ENCODE measurements at regions not wholly inside any gene's neighbourhood (a gene's known extent, or its start where the extent isn't known, plus 50 kb on each side); places are given as distances from the start of the nearest gene placed in this dataset.
"Not testable (repeated sequence)": the region's sequence is repeated elsewhere in the genome, so short reads cannot be mapped to it uniquely, and the experiment has no call there.

GRCh38 chr4:144376866-144377265 lies 236.3 kb upstream of the GYPA start:
- DNase-seq, result no peak

GRCh38 chr4:144384408-144384807 lies 243.9 kb upstream of the GYPA start:
- peak; percentile 42 for DNase-seq

GRCh38 chr4:144399927-144400326 lies 246.0 kb upstream of the HHIP start:
- no peak for DNase-seq

DNA sequence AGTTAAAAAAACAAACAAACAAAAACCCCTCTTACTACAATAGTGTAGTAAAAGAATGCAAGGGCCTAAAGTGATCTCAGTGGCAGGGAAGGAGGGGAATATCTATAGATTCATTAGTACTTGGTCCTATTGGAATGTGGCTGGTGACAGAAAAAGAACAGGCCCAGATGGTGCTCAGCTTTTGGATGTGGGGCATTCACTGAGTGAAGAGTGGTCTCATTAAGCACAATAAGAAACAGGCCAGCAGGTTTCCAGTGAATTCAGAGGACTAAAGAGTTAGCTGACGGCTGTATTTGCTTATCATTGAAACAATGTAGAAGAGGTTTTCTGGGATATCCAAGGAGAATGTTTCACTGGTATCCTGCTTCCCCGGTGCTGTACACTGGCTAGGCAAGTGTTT lies 243.8 kb upstream of the HHIP start:
- no peak for DNase-seq

GRCh38 chr4:144402999-144403398 lies 243.0 kb upstream of the HHIP start:
- DNase-seq, result no peak

DNA sequence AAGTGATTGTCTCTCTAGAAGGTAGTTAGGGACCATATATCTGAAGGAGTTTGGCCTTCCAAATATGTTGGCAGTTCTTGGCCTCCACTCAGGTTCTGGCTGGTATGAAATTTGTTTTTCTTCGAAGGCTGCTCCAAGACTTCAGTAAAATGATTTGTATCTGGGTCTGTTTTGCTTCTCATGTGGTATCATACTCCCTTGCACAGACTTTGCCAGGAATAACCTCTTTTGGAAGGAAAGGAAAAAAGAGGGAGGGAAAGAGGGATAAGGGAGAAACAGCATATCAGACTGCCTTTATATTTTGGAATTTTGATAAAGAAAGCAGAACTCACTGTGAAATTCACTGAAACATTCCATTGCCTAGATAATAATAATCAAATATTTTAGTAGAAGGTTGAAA lies 242.1 kb upstream of the HHIP start:
- DNase-seq, result no peak

GRCh38 chr4:144409525-144409924 lies 236.4 kb upstream of the HHIP start:
- DNase-seq, result no peak

- no peak for DNase-seq
Observed at GRCh38 chr4:144410230-144410783, 235.6 kb upstream of the HHIP start.

DNA sequence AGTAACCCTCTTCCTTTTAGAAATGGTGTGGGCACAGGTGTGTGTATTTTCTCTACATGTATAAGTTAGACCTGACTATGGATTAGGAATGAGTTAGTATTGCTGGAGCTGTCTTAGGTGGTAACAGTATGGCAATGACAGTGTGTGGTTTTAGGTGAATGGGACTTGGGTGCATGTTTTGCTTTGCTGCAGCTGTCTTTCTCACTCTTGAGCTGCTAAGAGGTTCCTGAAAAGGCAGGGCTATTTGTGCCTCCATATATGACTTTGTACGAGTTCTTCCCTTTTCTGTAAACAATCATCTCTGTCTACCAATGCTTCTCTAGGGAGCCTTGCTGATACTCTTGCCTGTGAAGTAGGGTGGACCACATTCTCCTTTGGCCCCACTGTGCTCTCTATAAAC lies 234.8 kb upstream of the HHIP start:
- DNase-seq, result no peak

GRCh38 chr4:144411700-144412099 lies 234.3 kb upstream of the HHIP start:
- no peak for DNase-seq

- DNase-seq, result no peak
Observed at GRCh38 chr4:144421056-144421455, 224.9 kb upstream of the HHIP start.

GRCh38 chr4:144421839-144422565 lies 224.0 kb upstream of the HHIP start:
- DNase-seq, result no peak

DNA sequence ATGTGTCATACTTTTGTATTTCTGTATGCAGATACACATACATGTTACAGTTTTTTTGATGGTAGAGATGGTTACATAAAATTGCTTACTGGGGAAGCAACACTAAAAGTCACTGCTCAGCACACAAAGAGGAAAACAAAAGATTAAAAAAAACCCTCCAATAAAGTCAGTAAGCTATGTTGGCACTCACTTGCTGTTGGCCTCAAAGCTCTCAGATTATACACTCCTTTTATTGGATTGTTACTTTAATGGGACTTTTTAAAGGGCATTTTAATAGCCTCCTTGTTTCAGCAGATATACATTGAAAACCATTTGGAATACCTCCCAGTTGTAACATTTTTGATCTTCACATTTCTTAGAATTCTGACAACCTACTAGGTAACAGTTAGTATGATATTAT lies 222.0 kb upstream of the HHIP start:
- DNase-seq, result no peak

DNA sequence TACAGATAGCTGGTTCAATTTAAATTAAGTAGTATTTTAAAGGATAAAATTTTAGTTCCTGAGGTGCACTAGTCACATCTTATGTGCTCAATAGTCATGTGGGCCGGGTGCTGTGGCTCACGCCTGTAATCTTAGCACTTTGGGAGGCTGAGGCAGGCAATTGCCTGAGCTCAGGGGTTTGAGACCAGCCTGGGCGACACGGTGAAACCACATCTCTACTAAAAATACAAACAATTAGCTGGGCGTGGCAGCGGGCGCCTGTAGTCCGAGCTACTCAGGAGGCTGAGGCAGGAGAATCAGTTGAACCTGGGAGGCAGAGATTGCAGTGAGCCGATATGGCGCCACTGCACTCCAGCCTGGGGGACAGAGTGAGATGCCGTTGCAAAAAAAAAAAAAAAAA lies 219.9 kb upstream of the HHIP start:
- DNase-seq, result not testable (repeated sequence)

DNA sequence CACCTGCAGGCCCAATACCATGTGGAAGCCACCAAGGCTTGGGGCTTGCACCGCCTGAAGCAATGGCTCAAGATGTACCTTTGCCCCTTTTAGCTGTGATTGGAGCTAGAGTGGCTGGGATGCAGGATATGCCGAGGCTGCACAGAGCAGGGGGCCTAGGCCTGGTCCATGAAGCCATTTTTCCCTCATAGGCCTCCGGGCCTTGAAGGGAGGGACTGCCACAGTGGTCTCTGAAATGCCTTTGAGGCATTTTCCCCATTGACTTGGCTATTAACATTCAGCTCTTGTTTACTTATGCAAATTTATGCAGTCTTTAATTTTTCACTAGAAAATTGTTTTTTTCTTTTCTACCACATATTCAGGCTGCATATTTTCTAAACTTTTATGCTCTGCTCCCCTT lies 203.2 kb upstream of the HHIP start:
- no peak for DNase-seq

DNA sequence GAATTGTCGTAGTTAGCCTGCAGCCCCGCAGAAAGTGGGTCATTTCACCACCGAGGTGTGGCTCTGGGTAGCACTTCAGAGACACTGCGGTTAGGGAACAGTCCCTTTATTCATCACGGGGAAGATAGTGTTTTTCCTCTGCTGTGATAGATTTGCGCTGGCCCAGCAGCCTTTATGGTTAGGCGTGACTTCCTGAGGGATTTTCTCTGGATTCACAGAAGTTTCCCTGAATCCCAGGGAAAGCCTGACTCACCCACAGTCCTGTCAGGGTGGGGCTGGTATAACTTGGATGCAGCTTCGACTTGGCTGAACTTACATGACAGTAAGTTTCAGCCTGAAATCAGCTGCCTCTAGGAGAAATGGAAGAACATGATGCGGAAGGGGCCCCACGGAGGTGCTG lies 196.3 kb upstream of the HHIP start:
- DNase-seq, result no peak

DNA sequence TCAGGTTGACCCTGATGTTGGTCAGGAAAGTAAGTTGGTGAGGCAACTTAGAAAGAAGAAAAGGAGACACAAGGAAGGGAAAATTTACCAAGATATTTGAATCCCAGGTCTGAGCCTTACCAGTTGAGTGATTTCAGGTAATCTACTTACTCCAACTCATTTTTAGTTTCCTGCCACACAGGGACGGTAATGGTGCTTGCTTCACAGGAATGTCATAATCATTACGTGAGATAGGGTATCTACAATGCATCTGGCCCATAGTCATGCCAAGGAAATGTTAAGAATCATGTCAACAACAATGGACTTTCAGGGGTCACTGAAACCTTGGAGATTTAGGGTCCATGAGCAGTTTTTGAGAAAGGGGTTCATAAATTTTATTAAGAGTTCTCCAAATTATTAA lies 195.4 kb upstream of the HHIP start:
- no peak for DNase-seq

DNA sequence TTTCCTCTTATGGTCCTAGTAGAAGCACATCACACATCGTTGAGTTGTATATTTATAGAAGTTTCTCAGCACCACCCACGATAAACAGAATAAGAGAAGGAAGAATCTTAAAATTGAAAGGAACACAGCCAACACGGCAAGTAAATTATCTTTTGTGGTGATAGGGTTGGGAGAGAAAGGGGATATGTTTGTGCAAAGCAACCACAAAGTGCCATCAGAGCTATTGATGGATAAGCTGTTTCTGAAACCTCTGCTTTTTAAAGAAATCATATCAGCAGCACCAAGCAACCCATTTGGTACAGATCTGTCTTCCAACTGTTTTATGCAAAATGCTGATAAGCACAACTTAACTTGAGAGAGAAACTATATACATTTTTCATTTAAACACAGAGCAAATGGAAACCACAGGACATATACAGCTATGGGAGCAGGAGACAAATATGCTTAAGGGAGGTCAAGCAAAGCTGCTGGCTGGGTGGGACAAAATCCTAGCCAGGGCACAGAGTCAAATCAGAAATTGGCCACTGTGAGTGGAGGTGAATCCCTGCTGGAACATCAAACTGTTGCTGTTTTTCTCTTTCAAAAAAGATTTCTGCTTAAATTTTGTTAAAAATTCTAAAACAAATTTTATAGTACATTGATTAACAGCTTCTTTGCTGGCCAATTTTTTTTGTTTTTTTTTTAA lies 194.0 kb upstream of the HHIP start:
- no peak for DNase-seq

DNA sequence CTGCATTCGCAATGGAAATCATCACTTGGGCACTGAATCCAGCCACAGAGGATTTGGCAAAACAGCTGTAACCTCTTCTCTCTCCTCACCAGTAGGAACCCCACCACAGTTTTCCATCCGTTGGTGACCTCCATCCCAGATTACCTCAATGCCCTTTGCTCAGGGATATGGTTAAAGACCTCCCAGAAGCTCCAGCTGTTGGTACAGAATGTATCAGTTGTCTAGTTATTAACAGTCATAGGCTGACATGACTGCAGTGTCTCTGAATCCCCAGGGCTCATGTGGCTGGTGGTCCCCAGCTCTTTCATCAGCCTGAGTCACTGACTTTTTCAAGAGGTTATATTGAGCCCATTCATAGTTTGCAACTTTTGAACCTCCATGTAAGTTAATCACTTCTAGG lies 189.8 kb upstream of the HHIP start:
- DNase-seq, result no peak

DNA sequence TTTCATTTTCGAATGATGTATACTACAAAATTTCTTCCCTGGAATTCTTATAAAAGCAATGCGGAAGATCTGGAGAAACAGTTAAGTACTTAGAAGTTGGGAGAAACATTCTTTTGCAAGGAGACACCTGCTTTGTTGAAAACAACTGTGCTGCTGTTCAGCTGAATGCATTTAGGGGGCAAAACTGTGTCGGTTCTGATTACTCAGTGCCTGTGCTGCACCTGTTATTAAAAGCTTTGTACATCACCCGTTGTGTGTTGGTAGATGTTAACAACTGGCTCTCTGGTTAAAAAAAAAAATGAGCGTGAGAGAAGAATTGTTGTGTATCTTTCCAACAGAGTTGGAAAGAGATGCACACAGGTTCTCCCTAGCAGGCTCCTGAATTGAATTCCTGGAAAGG lies 184.1 kb upstream of the HHIP start:
- DNase-seq, result no peak

- DNase-seq, result no peak
Observed at GRCh38 chr4:144463236-144463635, 182.7 kb upstream of the HHIP start.

- DNase-seq, result no peak
Observed at GRCh38 chr4:144463896-144464295, 182.1 kb upstream of the HHIP start.

DNA sequence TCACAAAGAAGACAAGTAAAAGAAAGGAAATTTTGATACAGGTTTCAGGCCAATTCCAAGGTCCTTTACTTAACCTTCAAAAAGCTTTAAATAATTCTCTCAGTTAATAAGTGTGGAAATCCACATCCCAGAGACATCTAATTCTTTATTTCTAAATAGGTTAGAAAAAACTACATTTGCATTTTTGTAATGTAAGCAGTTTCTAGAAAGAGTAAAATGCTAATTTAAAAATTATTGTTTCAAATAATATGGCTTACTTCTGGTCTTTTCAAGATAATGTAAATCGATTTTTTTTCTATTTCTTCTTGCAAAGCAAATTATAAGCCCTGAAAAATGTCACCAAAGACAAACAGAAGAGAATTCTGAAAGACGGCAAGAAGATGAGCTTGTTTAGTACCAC lies 180.4 kb upstream of the HHIP start:
- DNase-seq, result no peak

GRCh38 chr4:144480068-144480467 lies 165.9 kb upstream of the HHIP start:
- DNase-seq, result no peak

GRCh38 chr4:144489831-144490230 lies 156.1 kb upstream of the HHIP start:
- no peak for DNase-seq
